H1 (cell line): ENCODE measurements at regions not wholly inside any gene's neighbourhood (a gene's known extent, or its start where the extent isn't known, plus 50 kb on each side); places are given as distances from the start of the nearest gene placed in this dataset.

ENCODE experiments used
- CTCF ChIA-PET: fragments of 300-600 bp; sonication (Branson Sonifier 250); formaldehyde crosslinking; loops from one replicate; lab custom pipeline; 2021; ENCODE audit not compliant: partially characterized antibody; lab: Charles Lee
- POLR2A ChIA-PET: fragments of 300-600 bp; sonication (Branson Sonifier 250); formaldehyde crosslinking; loops from one replicate; lab custom pipeline; 2021; ENCODE audit warnings: inconsistent platforms; ENCODE audit not compliant: partially characterized antibody; lab: Charles Lee
- DNase-seq, 2 experiments: peaks; one replicate each; pipeline versions ENCODE4 v3.0.0 to v3.0.0-alpha.2; 2010 to 2022; ENCODE audit warnings: low spot score in 2 of 2, low read depth in 1 of 2, mixed read lengths in 1 of 2
- FAIRE-seq: peaks from 2 replicates; lab custom pipeline; 2011; peaks lifted over from hg19 to GRCh38; lab: Jason Lieb, UNC
- H2AFZ ChIP-seq: 2 replicates; pipeline ENCODE4 v1.8.1; 2012; ENCODE audit warnings: low read length, inconsistent platforms
- H2AK5ac ChIP-seq: 2 replicates; pipeline ENCODE4 v1.6.1; 2013; ENCODE audit warnings: low read depth, low read length
- H2BK120ac ChIP-seq: replicated peaks from 2 replicates; pipeline ENCODE3; 2013; ENCODE audit warnings: low read depth, low read length, inconsistent platforms
- H2BK12ac ChIP-seq: 2 replicates; pipeline ENCODE4 v1.6.1; 2013; ENCODE audit warnings: low read depth, low read length
- H2BK15ac ChIP-seq: 2 replicates; pipeline ENCODE4 v1.6.1; 2013; ENCODE audit warnings: low read length
- H2BK20ac ChIP-seq: 2 replicates; pipeline ENCODE4 v1.6.1; 2013; ENCODE audit warnings: low read length
- H2BK5ac ChIP-seq: 2 replicates; pipeline ENCODE4 v1.6.1; 2013; ENCODE audit warnings: low read depth, low read length
- H3K14ac ChIP-seq: 2 replicates; pipeline ENCODE4 v1.6.1; 2013; ENCODE audit warnings: inconsistent platforms; ENCODE audit not compliant: insufficient read length
- H3K18ac ChIP-seq: 2 replicates; pipeline ENCODE4 v1.6.1; 2013; ENCODE audit warnings: low read length; ENCODE audit errors: extremely low read depth
- H3K23ac ChIP-seq: 2 replicates; pipeline ENCODE4 v1.6.1; 2013; ENCODE audit warnings: inconsistent platforms; ENCODE audit not compliant: insufficient read length
- H3K23me2 ChIP-seq: 2 replicates; pipeline ENCODE4 v1.6.1; 2013; ENCODE audit warnings: low read depth, low read length
- H3K27ac ChIP-seq: 2 replicates; pipeline ENCODE4 v1.6.1; 2011; ENCODE audit warnings: low read depth, low read length, inconsistent platforms
- H3K27me3 ChIP-seq, 4 experiments: replicated peaks in 1 of 4; 1 replicate in 1 of 4; 2 replicates in 3 of 4; pipeline versions ENCODE4 v1.6.1 to v1.8.1; 2011 to 2013; ENCODE audit warnings: low read length in 3 of 4, mild to moderate bottlenecking in 3 of 4, inconsistent platforms in 2 of 4, mixed read lengths in 2 of 4, moderate library complexity in 1 of 4; ENCODE audit not compliant: control insufficient read depth in 3 of 4, insufficient read depth in 3 of 4; ENCODE audit errors: extremely low read depth in 1 of 4
- H3K36me3 ChIP-seq, 4 experiments: 2 replicates each; pipeline versions ENCODE4 v1.6.1 to v1.8.1; 2011 to 2013; ENCODE audit warnings: mild to moderate bottlenecking in 4 of 4, low read length in 3 of 4, moderate library complexity in 2 of 4, control low read depth in 1 of 4, inconsistent platforms in 1 of 4; ENCODE audit not compliant: insufficient read depth in 4 of 4, control insufficient read depth in 2 of 4
- H3K4ac ChIP-seq: replicated peaks from 2 replicates; pipeline ENCODE3; 2013; ENCODE audit warnings: low read length, low read depth, mixed read lengths, inconsistent platforms; ENCODE audit not compliant: insufficient read length
- H3K4me1 ChIP-seq, 4 experiments: replicated peaks in 1 of 4; 1 replicate in 1 of 4; 2 replicates in 3 of 4; pipeline versions ENCODE4 v1.6.1 to v1.8.1; 2011 to 2013; ENCODE audit warnings: low read length in 3 of 4, inconsistent platforms in 2 of 4, mixed read lengths in 1 of 4; ENCODE audit not compliant: insufficient read depth in 4 of 4, control insufficient read depth in 3 of 4
- H3K4me2 ChIP-seq, 2 experiments: 2 replicates each; pipeline versions ENCODE4 v1.6.1 to v1.8.1; 2011 to 2013; ENCODE audit warnings: low read depth in 2 of 2, low read length in 2 of 2, control low read depth in 1 of 2, inconsistent platforms in 1 of 2, mild to moderate bottlenecking in 1 of 2; ENCODE audit not compliant: insufficient read depth in 1 of 2
- H3K4me3 ChIP-seq, 4 experiments: fragments of 200-600, 300-600 bp in 1 of 4; sonication (generic), shearing (Covaris generic), sonication (Bioruptor Twin) in 1 of 4; 2 replicates each; pipeline versions ENCODE4 v1.5.1 to v1.8.1; 2011 to 2016; ENCODE audit warnings: low read length in 4 of 4, low read depth in 3 of 4, control low read depth in 2 of 4, inconsistent platforms in 2 of 4, mild to moderate bottlenecking in 2 of 4, mixed read lengths in 1 of 4, moderate library complexity in 1 of 4; ENCODE audit not compliant: insufficient read depth in 2 of 4; ENCODE audit errors: extremely low read depth in 1 of 4
- H3K56ac ChIP-seq: replicated peaks from 2 replicates; pipeline ENCODE3; 2013; ENCODE audit warnings: low read depth, mild to moderate bottlenecking, mixed read lengths, low read length, inconsistent platforms; ENCODE audit not compliant: insufficient read length
- H3K79me1 ChIP-seq: 2 replicates; pipeline ENCODE4 v1.6.1; 2013; ENCODE audit warnings: low read depth, low read length, control low read depth
- H3K79me2 ChIP-seq, 2 experiments: 2 replicates each; pipeline versions ENCODE4 v1.6.1 to v1.8.1; 2012 to 2013; ENCODE audit warnings: low read length in 2 of 2, mild to moderate bottlenecking in 2 of 2, inconsistent platforms in 1 of 2; ENCODE audit not compliant: insufficient read depth in 2 of 2, control insufficient read depth in 1 of 2
- H3K9ac ChIP-seq, 4 experiments: replicated peaks in 1 of 4; 1 replicate in 1 of 4; 2 replicates in 3 of 4; pipeline versions ENCODE4 v1.6.1 to v1.8.1; 2011 to 2013; ENCODE audit warnings: low read depth in 3 of 4, low read length in 3 of 4, control low read depth in 2 of 4, mild to moderate bottlenecking in 2 of 4, moderate library complexity in 2 of 4, inconsistent platforms in 1 of 4; ENCODE audit errors: extremely low read depth in 1 of 4
- H3K9me3 ChIP-seq, 2 experiments: 2 replicates each; pipeline versions ENCODE4 v1.6.1 to v1.8.1; 2012 to 2013; ENCODE audit warnings: mild to moderate bottlenecking in 2 of 2, moderate library complexity in 2 of 2, control low read depth in 1 of 2, inconsistent platforms in 1 of 2, low read depth in 1 of 2, low read length in 1 of 2, mixed read lengths in 1 of 2; ENCODE audit not compliant: insufficient read depth in 2 of 2
- H4K20me1 ChIP-seq, 2 experiments: replicated peaks in 1 of 2; 2 replicates each; pipeline versions ENCODE3 to v1.8.1; 2011 to 2013; ENCODE audit warnings: inconsistent platforms in 2 of 2, low read length in 2 of 2, mild to moderate bottlenecking in 1 of 2; ENCODE audit not compliant: insufficient read depth in 2 of 2, control insufficient read depth in 1 of 2
- H4K5ac ChIP-seq: 2 replicates; pipeline ENCODE4 v1.6.1; 2013; ENCODE audit warnings: low read length, low read depth, mixed read lengths, inconsistent platforms; ENCODE audit not compliant: insufficient read length
- H4K8ac ChIP-seq: 2 replicates; pipeline ENCODE4 v1.8.0; 2013; ENCODE audit warnings: mild to moderate bottlenecking, moderate library complexity, low read length, inconsistent platforms; ENCODE audit not compliant: insufficient read depth; ENCODE audit errors: extremely low read depth
- H4K91ac ChIP-seq: replicated peaks from 2 replicates; pipeline ENCODE3; 2013; ENCODE audit warnings: low read length, mixed read lengths, inconsistent platforms; ENCODE audit not compliant: insufficient read length
- CTBP2 ChIP-seq: IDR thresholded peaks from 2 replicates; pipeline ENCODE4 v1.7.0; 2011; ENCODE audit warnings: borderline replicate concordance, mild to moderate bottlenecking, moderate library complexity, mixed read lengths, low read length; ENCODE audit not compliant: insufficient read depth, insufficient read length
- POU5F1 ChIP-seq: IDR thresholded peaks from 2 replicates; pipeline ENCODE4 v1.6.1; 2011; ENCODE audit warnings: low read depth, mild to moderate bottlenecking, low read length, moderate library complexity
- SP1 ChIP-seq: IDR thresholded peaks from 2 replicates; pipeline ENCODE4 v1.6.1; 2011; ENCODE audit warnings: low read depth, low read length
- TEAD4 ChIP-seq: IDR thresholded peaks from 2 replicates; pipeline ENCODE4 v1.6.1; 2012; ENCODE audit warnings: low read depth, low read length, inconsistent platforms, mixed read lengths
- WGBS, 2 experiments: shearing (Covaris generic) in 1 of 2; methylation state at CpG; one replicate each; pipeline versions ENCODE4 v1.1.6 to v1.1.7; 2013 to 2015; ENCODE audit warnings: low lambda C conversion rate in 2 of 2, mixed read lengths in 2 of 2, inconsistent platforms in 1 of 2, low coverage in 1 of 2, missing lambda C conversion rate in 1 of 2; ENCODE audit not compliant: insufficient replicate concordance in 2 of 2, insufficient coverage in 1 of 2, insufficient read length in 1 of 2; ENCODE audit errors: extremely low coverage in 1 of 2, missing lambda C conversion rate in 1 of 2; 5-methylcytosine and 5-hydroxymethylcytosine counted together

GRCh38 chr13:40306817-40307216, 359.6 kb downstream of the FOXO1 start:
- H3K14ac ChIP-seq: no peak overlapping the region
- no peak overlapping the region for H3K27ac ChIP-seq
- no peak overlapping the region for H2BK5ac ChIP-seq
- H3K18ac ChIP-seq: no peak overlapping the region
- no peak overlapping the region for H3K23ac ChIP-seq
- H3K56ac ChIP-seq: no peak overlapping the region
- POLR2A ChIA-PET: no interaction called here
- no peak overlapping the region for H3K4me3 ChIP-seq
- H2BK120ac ChIP-seq: no peak overlapping the region
- H3K27me3 ChIP-seq: no peaks in the 10 kb centered on the region
- H4K8ac ChIP-seq: no peak overlapping the region
- H3K79me2 ChIP-seq: no peaks in the 10 kb centered on the region
- CTCF ChIA-PET: no interaction called here
- H3K36me3 ChIP-seq: peaks cover 0 to 2% (median 0%) of the 10 kb centered on the region in 4 experiments; a peak in 2 of 8 replicates
- no peak for FAIRE-seq
- DNase-seq: no peak
- H4K20me1 ChIP-seq: no peaks in the 10 kb centered on the region
- H3K79me1 ChIP-seq: no peaks in the 10 kb centered on the region
- no peak overlapping the region for H2AK5ac ChIP-seq
- H2BK12ac ChIP-seq: no peak overlapping the region
- H3K4ac ChIP-seq: no peak overlapping the region
- no peak overlapping the region for H2BK15ac ChIP-seq
- WGBS, 2 experiments: 89% methylated on average over 2 of the region's 2 CpGs; no CpG with 5 or more reads in 1 of the 2 experiments
- peaks cover 29 to 31% of the 10 kb centered on the region in 2 experiments for H3K9me3 ChIP-seq
- H2BK20ac ChIP-seq: no peak overlapping the region
- H3K4me1 ChIP-seq: no peaks in the 10 kb centered on the region
- H3K9ac ChIP-seq: no peak overlapping the region
- no peak overlapping the region for H4K91ac ChIP-seq
- no peak overlapping the region for H2AFZ ChIP-seq
- TF ChIP-seq TEAD4: no peak
- TF ChIP-seq POU5F1: no peak
- no peak for TF ChIP-seq SP1
- TF ChIP-seq CTBP2: no peak
- no peak overlapping the region for H3K4me2 ChIP-seq
- no peaks in the 10 kb centered on the region for H3K23me2 ChIP-seq
- H4K5ac ChIP-seq: no peak overlapping the region
